ENCODE measurements at regions not wholly inside any gene's neighbourhood (a gene's known extent, or its start where the extent isn't known, plus 50 kb on each side); places are given as distances from the start of the nearest gene placed in this dataset.
A peak's percentile ranks its signal among the peaks of the same experiment; 100 is the strongest.

- peaks cover 57 to 89% (median 81%) of the 10 kb centered on the region in 7 donors for H3K4me1 Mint-ChIP-seq
- H3K4me3 ChIP-seq (ENCODE audit: low read length), result no peak overlapping the region
- peaks cover 0 to 31% (median 9%) of the 10 kb centered on the region in 5 donors for H3K36me3 Mint-ChIP-seq
- H3K4me3 Mint-ChIP-seq, result peak overlapping the region in 6 of 10 donors; percentile 4 to 56 (median 36)
- intact Hi-C loops (cut with micrococcal nuclease), result no loop called here
- ChIA-PET POLR2A (interaction anchor here (0.5 to 55.8 kb wide), 17 partner anchors 9 to 212 kb away, joined by 3 to 1138 read pairs (median 4); partner anchors contain the start of gene RIPOR2), CTCF (interaction anchor here (0.7 to 11.3 kb wide), 6 partner anchors 26 to 131 kb away, joined by 3 to 293 read pairs (median 4); partner anchors contain the start of gene RIPOR2)
- H3K4me1 ChIP-seq (ENCODE audit: control insufficient read depth in 2 of 2, insufficient read depth in 2 of 2, low read length in 2 of 2), result peaks cover 21 to 36% of the 10 kb centered on the region in 2 donors
- no peak for DNase-seq
- peaks cover 0 to 15% (median 4%) of the 10 kb centered on the region in 11 donors for H3K9me3 Mint-ChIP-seq
- H3K27me3 Mint-ChIP-seq, result no peaks in the 10 kb centered on the region
- H3K9me3 ChIP-seq (ENCODE audit: control insufficient read depth in 2 of 3, low read length in 3 of 3), result no peaks in the 10 kb centered on the region
- peak overlapping the region in 7 of 9 donors; percentile 7 to 92 (median 71) for H3K27ac Mint-ChIP-seq
- no peaks in the 10 kb centered on the region for H3K27me3 ChIP-seq (ENCODE audit: control insufficient read depth in 2 of 2, insufficient read depth in 2 of 2, low read length in 2 of 2)
- no peak overlapping the region for H3K27ac ChIP-seq (ENCODE audit: low read depth, low read length)
- no peaks in the 10 kb centered on the region for H3K36me3 ChIP-seq (ENCODE audit: control insufficient read depth in 2 of 3, insufficient read depth in 3 of 3, low read length in 3 of 3)
- ATAC-seq, result no peak
These were observed 51.8 kb upstream of the RIPOR2 start for GRCh38 chr6:24987446-24988115.

DNA sequence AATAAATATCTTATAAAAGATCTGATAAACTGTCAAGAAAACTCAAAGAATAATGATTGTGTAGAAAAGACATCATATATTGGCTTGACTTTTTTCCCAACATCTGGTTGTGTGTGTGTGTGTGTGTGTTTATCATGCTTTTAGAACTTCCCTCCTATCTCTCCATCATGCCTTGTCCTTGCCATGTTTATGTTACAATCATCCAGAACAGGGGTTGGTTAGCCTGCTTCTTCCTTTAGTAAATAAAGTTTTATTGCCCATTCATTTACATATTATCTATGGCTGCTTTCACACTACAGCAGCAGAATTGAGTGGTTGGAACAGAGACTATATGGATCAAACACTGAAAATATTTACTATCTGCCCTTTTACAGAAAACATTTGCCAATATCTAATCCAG is 52.8 kb upstream of the RIPOR2 start:
- ChIA-PET CTCF (interaction anchor here (0.7 to 11.3 kb wide), 4 partner anchors 26 to 132 kb away, joined by 3 to 293 read pairs (median 45); partner anchors contain the start of gene RIPOR2), POLR2A (interaction anchor here (0.8 to 55.8 kb wide), 11 partner anchors 15 to 86 kb away, joined by 3 to 1138 read pairs (median 8); partner anchors contain the start of gene RIPOR2)
- H3K36me3 ChIP-seq (ENCODE audit: control insufficient read depth in 2 of 3, insufficient read depth in 3 of 3, low read length in 3 of 3), result no peaks in the 10 kb centered on the region
- Mint-ChIP-seq H3K9me3 (peaks cover 0 to 15% (median 4%) of the 10 kb centered on the region in 11 donors), H3K27ac (peak overlapping the region in 8 of 9 donors; percentile 14 to 92 (median 70)), H3K4me1 (peaks cover 55 to 91% (median 82%) of the 10 kb centered on the region in 7 donors), H3K36me3 (peaks cover 0 to 35% (median 9%) of the 10 kb centered on the region in 5 donors), H3K4me3 (peak overlapping the region in 5 of 10 donors; percentile 11 to 58 (median 36)), H3K27me3 (no peaks in the 10 kb centered on the region)
- no peak overlapping the region for H3K4me3 ChIP-seq (ENCODE audit: low read length)
- DNase-seq, result no peak
- peaks cover 17 to 36% of the 10 kb centered on the region in 2 donors for H3K4me1 ChIP-seq (ENCODE audit: control insufficient read depth in 2 of 2, insufficient read depth in 2 of 2, low read length in 2 of 2)
- no peak for ATAC-seq
- H3K9me3 ChIP-seq (ENCODE audit: control insufficient read depth in 2 of 3, low read length in 3 of 3), result no peaks in the 10 kb centered on the region
- H3K27ac ChIP-seq (ENCODE audit: low read depth, low read length), result no peak overlapping the region
- intact Hi-C loops (cut with micrococcal nuclease), result no loop called here
- H3K27me3 ChIP-seq (ENCODE audit: control insufficient read depth in 2 of 2, insufficient read depth in 2 of 2, low read length in 2 of 2), result no peaks in the 10 kb centered on the region

DNA sequence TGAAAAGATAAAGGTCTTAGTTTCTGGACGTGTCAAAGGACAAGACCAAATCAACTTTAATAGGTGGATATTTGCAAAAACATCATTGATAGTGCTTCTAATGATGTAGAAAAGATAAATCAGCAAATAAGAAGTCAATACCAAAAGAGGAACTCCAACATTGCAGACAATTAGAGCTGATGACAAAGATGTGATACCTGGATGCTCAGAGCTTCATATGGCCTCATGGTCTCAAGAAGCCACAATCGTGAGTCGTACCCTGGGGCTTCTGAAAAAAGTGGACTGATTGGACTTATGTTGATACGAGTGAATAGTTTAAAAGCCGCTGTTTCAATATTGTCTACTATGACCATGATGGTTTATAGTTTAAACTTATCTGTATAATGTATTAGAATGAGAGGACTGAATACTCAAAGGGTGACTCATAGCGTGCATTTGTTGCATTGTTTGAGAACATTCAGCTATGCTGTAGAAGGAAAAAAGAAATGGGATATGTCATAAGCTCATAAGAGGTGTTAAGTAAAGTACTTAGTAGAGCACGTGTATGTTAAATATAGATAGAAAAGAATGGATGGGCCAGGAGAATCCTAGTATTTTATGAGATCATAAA is 54.6 kb upstream of the RIPOR2 start:
- no peaks in the 10 kb centered on the region for H3K27me3 ChIP-seq (ENCODE audit: control insufficient read depth in 2 of 2, insufficient read depth in 2 of 2, low read length in 2 of 2)
- DNase-seq (no peak), ATAC-seq (no peak)
- H3K27ac ChIP-seq (ENCODE audit: low read depth, low read length), result peak overlapping the region; percentile 61
- no peaks in the 10 kb centered on the region for H3K27me3 Mint-ChIP-seq
- H3K4me1 Mint-ChIP-seq, result peaks cover 49 to 92% (median 85%) of the 10 kb centered on the region in 7 donors
- H3K4me1 ChIP-seq (ENCODE audit: control insufficient read depth in 2 of 2, insufficient read depth in 2 of 2, low read length in 2 of 2), result peaks cover 17 to 34% of the 10 kb centered on the region in 2 donors
- H3K36me3 ChIP-seq (ENCODE audit: control insufficient read depth in 2 of 3, insufficient read depth in 3 of 3, low read length in 3 of 3), result no peaks in the 10 kb centered on the region
- H3K9me3 Mint-ChIP-seq, result peaks cover 0 to 15% (median 4%) of the 10 kb centered on the region in 11 donors
- POLR2A ChIA-PET, result interaction anchor here (0.8 to 55.8 kb wide), 17 partner anchors 9 to 133 kb away, joined by 4 to 1138 read pairs (median 19); partner anchors contain the start of gene RIPOR2
- H3K36me3 Mint-ChIP-seq, result peaks cover 0 to 46% (median 13%) of the 10 kb centered on the region in 5 donors
- intact Hi-C loops (cut with micrococcal nuclease), result loop anchor here in 1 of 2 donors (2.0 to 5.0 kb wide), 2 partner anchors 16 to 78 kb away; no protein-coding TSS in a partner anchor
- H3K27ac Mint-ChIP-seq, result peak overlapping the region in 8 of 9 donors; percentile 76 to 96 (median 88)
- CTCF ChIA-PET, result interaction anchor here (0.6 to 11.3 kb wide), 23 partner anchors 8 to 133 kb away, joined by 3 to 293 read pairs (median 13); partner anchors contain the start of gene RIPOR2
- peak overlapping the region in 7 of 10 donors; percentile 47 to 81 (median 77) for H3K4me3 Mint-ChIP-seq
- no peaks in the 10 kb centered on the region for H3K9me3 ChIP-seq (ENCODE audit: control insufficient read depth in 2 of 3, low read length in 3 of 3)
- H3K4me3 ChIP-seq (ENCODE audit: low read length), result no peak overlapping the region

- CTCF ChIA-PET, result interaction anchor here (0.6 to 11.3 kb wide), 43 partner anchors 9 to 145 kb away, joined by 3 to 293 read pairs (median 8); partner anchors contain the start of gene RIPOR2
- H3K36me3 Mint-ChIP-seq, result peaks cover 0 to 43% (median 13%) of the 10 kb centered on the region in 5 donors
- peak overlapping the region; percentile 50 to 81 (median 68) for H3K4me3 Mint-ChIP-seq
- H3K36me3 ChIP-seq (ENCODE audit: control insufficient read depth in 2 of 3, insufficient read depth in 3 of 3, low read length in 3 of 3), result no peaks in the 10 kb centered on the region
- peaks cover 11 to 28% of the 10 kb centered on the region in 2 donors for H3K4me1 ChIP-seq (ENCODE audit: control insufficient read depth in 2 of 2, insufficient read depth in 2 of 2, low read length in 2 of 2)
- peak; percentile 36 for ATAC-seq
- intact Hi-C loops (cut with micrococcal nuclease), result loop anchor here in 1 of 2 donors (2.0 to 5.0 kb wide), 2 partner anchors 16 to 79 kb away; no protein-coding TSS in a partner anchor
- peaks cover 46 to 88% (median 81%) of the 10 kb centered on the region in 7 donors for H3K4me1 Mint-ChIP-seq
- H3K9me3 ChIP-seq (ENCODE audit: control insufficient read depth in 2 of 3, low read length in 3 of 3), result no peaks in the 10 kb centered on the region
- no peaks in the 10 kb centered on the region for H3K27me3 Mint-ChIP-seq
- DNase-seq, result peak in 5 of 9 donors; percentile 30 to 50 (median 31)
- peak overlapping the region; percentile 73 to 96 (median 88) for H3K27ac Mint-ChIP-seq
- peaks cover 0 to 15% (median 4%) of the 10 kb centered on the region in 11 donors for H3K9me3 Mint-ChIP-seq
- peak overlapping the region; percentile 37 for H3K4me3 ChIP-seq (ENCODE audit: low read length)
- no peaks in the 10 kb centered on the region for H3K27me3 ChIP-seq (ENCODE audit: control insufficient read depth in 2 of 2, insufficient read depth in 2 of 2, low read length in 2 of 2)
- H3K27ac ChIP-seq (ENCODE audit: low read depth, low read length), result peak overlapping the region; percentile 61
- POLR2A ChIA-PET, result interaction anchor here (0.8 to 55.8 kb wide), 29 partner anchors 10 to 216 kb away, joined by 3 to 1138 read pairs (median 7); partner anchors contain the start of gene RIPOR2
These were observed 55.4 kb upstream of the RIPOR2 start for GRCh38 chr6:24990944-24991809.

- peaks cover 0 to 13% (median 3%) of the 10 kb centered on the region in 11 donors for H3K9me3 Mint-ChIP-seq
- POLR2A ChIA-PET, result interaction anchor here (0.5 to 55.8 kb wide), 29 partner anchors 10 to 217 kb away, joined by 3 to 1138 read pairs (median 7); partner anchors contain the start of gene RIPOR2
- intact Hi-C loops (cut with micrococcal nuclease), result loop anchor here (1.0 to 5.0 kb wide), 10 partner anchors 14 to 136 kb away; no protein-coding TSS in a partner anchor
- no peaks in the 10 kb centered on the region for H3K27me3 Mint-ChIP-seq
- H3K27ac Mint-ChIP-seq, result peak overlapping the region; percentile 73 to 96 (median 88)
- no peaks in the 10 kb centered on the region for H3K36me3 ChIP-seq (ENCODE audit: control insufficient read depth in 2 of 3, insufficient read depth in 3 of 3, low read length in 3 of 3)
- H3K9me3 ChIP-seq (ENCODE audit: control insufficient read depth in 2 of 3, low read length in 3 of 3), result no peaks in the 10 kb centered on the region
- no peaks in the 10 kb centered on the region for H3K27me3 ChIP-seq (ENCODE audit: control insufficient read depth in 2 of 2, insufficient read depth in 2 of 2, low read length in 2 of 2)
- peak overlapping the region; percentile 61 for H3K27ac ChIP-seq (ENCODE audit: low read depth, low read length)
- ATAC-seq (peak; percentile 97), DNase-seq (peak; percentile 34 to 88 (median 81))
- peaks cover 11 to 29% of the 10 kb centered on the region in 2 donors for H3K4me1 ChIP-seq (ENCODE audit: control insufficient read depth in 2 of 2, insufficient read depth in 2 of 2, low read length in 2 of 2)
- H3K4me3 ChIP-seq (ENCODE audit: low read length), result peak overlapping the region; percentile 37
- peaks cover 47 to 88% (median 81%) of the 10 kb centered on the region in 7 donors for H3K4me1 Mint-ChIP-seq
- CTCF ChIA-PET, result interaction anchor here (0.6 to 11.3 kb wide), 44 partner anchors 10 to 146 kb away, joined by 3 to 293 read pairs (median 8); partner anchors contain the start of gene RIPOR2
- peaks cover 0 to 40% (median 9%) of the 10 kb centered on the region in 5 donors for H3K36me3 Mint-ChIP-seq
- peak overlapping the region; percentile 2 to 81 (median 68) for H3K4me3 Mint-ChIP-seq
These were observed 56.2 kb upstream of the RIPOR2 start for GRCh38 chr6:24991810-24992467.
